IMR-90 (cell line): ENCODE measurements at regions not wholly inside any gene's neighbourhood (a gene's known extent, or its start where the extent isn't known, plus 50 kb on each side); places are given as distances from the start of the nearest gene placed in this dataset.

Experiments
- BHLHE40 ChIP-seq: fragments of 150-350 bp; IDR thresholded peaks from 2 replicates; pipeline ENCODE4 v1.6.1; 2016; ENCODE audit warnings: mild to moderate bottlenecking, low read depth, low read length
- RCOR1 ChIP-seq: IDR thresholded peaks from 2 replicates; pipeline ENCODE4 v1.6.1; 2012; ENCODE audit warnings: mild to moderate bottlenecking, low read length, improper control_type of control experiment; ENCODE audit not compliant: insufficient replicate concordance
- TF ChIP-seq, protein P1 (sequence below): conservative IDR thresholded peaks from 2 replicates; pipeline ENCODE4 v1.5.1; 2012; ENCODE audit warnings: mild to moderate bottlenecking, low read depth, low read length, improper control_type of control experiment

DNA sequence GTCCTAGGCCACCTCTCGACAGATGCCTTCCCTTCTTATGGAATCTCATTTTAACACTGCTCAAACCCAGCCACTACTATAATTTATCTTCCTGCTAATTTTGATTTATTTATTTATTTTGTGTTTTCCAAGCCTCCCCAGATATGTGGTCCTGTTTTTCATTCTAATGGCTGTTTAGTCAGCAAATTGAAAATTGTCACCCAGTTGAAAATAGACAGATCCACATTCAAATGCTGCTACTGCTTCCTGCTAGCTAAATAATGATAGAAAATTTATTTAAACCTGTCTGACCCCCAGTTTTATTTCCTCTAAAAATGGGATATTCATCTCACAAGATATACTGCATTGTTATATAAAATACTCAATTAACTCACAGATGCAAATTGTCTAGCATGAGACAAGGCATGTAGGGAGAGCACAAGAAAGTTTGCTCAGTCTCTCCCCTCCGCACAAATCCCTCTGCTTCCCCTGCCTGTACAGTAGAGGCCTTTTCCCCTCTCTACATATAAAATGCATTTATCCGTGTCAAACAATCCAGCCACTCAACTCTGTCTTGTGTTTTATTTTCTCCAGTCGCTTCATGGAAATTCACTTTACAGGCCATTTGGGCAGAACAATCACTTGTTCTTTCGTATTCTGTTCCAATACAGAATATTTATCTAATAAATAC is 389.9 kb downstream of the SOX11 start:
- TF ChIP-seq RCOR1 (no peak), BHLHE40 (no peak)
- TF ChIP-seq, protein P1, sequence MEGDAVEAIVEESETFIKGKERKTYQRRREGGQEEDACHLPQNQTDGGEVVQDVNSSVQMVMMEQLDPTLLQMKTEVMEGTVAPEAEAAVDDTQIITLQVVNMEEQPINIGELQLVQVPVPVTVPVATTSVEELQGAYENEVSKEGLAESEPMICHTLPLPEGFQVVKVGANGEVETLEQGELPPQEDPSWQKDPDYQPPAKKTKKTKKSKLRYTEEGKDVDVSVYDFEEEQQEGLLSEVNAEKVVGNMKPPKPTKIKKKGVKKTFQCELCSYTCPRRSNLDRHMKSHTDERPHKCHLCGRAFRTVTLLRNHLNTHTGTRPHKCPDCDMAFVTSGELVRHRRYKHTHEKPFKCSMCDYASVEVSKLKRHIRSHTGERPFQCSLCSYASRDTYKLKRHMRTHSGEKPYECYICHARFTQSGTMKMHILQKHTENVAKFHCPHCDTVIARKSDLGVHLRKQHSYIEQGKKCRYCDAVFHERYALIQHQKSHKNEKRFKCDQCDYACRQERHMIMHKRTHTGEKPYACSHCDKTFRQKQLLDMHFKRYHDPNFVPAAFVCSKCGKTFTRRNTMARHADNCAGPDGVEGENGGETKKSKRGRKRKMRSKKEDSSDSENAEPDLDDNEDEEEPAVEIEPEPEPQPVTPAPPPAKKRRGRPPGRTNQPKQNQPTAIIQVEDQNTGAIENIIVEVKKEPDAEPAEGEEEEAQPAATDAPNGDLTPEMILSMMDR: no peak
